GM19467 (cell line): ENCODE measurements at regions not wholly inside any gene's neighbourhood (a gene's known extent, or its start where the extent isn't known, plus 50 kb on each side); places are given as distances from the start of the nearest gene placed in this dataset.
"Not testable (repeated sequence)": the region's sequence is repeated elsewhere in the genome, so short reads cannot be mapped to it uniquely, and the experiment has no call there.

Experiments
- ATAC-seq: cut with Tn5 transposase; IDR thresholded peaks from one replicate; pipeline ENCODE4 v1.9.1; 2021; ENCODE audit warnings: mild to moderate bottlenecking, moderate library complexity; ENCODE audit not compliant: unreplicated experiment

DNA sequence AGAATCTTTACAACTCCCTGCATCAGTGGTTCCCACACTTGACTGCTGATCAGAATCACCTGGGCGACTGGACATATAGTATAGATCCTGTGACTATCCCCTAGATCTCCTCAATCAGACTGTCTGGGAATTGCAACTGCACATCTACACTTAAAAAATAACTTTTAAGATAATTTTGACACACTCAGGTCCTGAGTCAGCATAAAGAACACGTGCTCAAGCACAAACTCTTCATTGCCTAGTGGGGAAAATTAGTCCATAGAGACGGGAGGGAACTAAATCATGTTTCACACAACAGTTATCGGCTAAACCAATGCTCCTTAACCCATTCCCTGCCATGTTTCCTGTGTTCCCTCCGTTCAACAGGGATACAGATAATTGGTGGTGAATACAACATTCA lies 243.5 kb upstream of the FGF13 start:
- ATAC-seq, result no peak

DNA sequence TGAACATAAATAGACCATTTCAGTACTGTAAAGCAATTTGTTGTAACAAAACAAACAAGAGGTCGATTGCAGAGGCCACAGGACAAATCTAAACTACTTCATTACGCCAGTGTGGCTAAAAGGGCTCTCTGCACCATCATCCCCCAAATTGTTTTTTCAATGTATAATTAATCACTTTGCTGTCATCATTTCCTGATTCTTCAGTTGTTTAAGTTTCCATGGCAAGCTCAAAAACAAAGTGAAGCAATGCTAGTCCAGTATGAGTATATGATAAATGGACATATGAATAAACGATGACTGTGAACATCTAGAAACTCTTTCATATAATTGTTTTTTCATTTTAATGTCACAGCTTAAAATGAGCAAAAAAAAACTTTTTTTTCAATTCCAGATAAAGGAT lies 235.4 kb upstream of the FGF13 start:
- no peak for ATAC-seq

DNA sequence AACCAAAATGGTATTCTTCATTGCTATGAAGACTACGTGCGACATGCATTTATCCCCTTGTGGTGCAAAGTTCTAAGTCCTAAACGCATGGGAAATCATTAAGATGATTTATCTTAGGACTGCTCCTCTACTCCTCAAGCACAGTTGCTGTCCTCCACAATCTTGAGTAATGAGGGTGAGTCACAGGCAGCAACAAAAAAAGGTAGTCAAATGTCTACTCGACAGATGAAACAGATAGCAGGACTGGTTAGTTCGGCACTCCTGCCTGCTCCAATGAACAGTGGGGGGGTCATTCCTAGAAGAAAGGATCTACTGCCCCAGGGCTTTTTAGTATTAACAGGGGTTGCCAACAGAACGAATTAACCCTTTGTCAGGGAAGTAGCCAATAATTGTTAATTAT lies 233.7 kb upstream of the FGF13 start:
- ATAC-seq, result no peak

DNA sequence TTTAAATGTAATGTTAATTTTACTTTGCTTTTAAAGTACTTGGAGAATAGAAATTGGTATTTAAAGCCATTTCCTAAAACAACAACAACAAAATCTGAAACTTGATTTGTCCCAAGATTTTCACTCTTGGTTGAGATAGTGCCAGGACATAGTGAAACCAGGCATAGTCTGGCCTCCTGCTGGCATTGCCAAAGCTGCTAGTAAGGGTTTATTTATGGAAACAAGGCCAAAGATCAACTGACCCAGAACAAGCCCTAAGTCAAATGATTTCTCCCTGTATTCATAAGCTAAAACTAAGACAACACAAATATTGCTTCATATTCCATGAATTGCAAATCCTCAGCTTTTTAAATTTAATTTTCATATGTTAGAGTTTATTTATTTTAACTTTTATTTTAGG lies 227.5 kb upstream of the FGF13 start:
- ATAC-seq, result no peak

DNA sequence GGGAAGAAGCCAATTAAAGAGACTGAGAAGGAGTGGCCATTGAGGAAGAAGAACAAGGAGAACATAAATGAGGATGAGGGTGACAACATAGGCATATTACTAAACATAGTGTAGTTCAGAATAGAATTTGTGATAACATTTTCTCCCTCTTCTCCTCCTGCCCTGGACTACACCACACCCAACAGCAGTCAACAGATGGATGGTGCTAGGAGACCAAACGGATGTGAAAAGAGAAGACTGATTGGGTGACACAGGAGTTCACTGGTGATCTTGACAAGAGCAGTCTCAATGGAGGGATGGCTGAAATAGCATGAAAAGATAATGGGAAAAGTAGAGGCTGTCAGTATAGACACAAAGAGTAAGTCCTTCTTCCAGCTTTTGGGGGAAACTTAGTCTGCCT lies 226.5 kb upstream of the FGF13 start:
- no peak for ATAC-seq

DNA sequence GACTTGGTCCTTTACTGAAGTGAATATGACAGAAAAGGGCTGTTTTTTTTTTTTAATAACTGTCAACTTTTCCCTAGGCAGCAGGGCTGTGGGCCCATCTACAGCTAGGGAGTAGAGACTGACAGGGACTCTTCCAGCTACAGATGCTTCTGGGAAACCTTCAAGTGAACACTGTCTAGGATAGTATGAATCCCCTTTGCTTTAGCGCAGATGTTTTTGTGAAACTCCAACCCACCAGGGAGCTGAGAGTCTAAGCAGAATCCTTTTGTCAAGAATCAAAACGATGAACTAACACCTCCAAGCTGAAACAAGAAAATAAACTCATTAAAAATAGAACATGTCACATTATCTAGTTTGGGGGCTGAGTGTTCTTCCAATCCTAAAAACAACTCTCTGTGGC lies 219.7 kb upstream of the FGF13 start:
- ATAC-seq, result no peak

DNA sequence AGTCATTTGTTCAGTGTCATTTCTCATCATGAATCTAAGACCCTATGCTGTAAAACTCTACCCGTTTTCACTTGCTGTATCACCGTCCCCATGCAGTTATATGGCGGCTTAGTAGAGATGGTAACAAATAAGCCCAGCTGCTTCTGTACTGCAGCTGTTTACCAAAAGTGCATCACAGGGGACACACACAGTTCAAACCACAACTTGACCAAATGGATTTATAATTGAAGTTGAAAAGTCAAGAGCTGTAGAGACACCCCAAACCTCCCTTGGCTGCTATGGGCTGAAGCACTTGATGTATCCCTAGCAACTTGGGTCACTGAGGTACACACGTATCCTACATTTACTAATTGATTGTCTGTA lies 219.0 kb upstream of the FGF13 start:
- no peak for ATAC-seq

DNA sequence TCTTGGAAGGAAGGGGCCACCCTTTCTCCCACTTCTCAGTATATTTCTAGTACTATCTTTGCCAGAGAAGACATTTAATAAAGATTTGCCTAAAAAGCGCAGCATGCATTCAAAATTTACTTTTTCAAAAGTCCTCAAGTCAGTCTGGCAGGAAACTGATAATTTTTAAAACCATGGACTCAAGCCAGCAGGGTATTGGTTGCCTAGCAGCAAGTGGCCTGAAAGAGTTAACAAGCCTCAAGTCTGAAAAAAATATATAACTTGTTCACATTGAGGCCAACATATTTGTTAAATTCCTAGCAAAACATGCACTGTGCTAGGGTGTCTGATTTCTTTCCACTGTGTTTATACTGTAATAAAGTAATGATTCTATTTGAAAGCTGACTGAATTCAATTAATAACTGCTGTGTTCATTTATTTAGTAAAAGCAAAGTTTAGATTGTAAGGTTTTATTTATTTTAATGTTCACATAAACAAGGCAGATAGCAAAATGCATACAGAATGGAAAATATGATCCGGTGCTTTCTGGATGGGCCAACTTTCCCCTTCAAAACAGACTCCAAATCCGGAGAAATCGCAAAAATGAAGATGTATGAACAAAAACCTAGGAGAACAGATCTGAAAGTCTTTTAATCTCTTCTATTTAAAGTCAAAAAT lies 218.5 kb upstream of the FGF13 start:
- ATAC-seq, result no peak

DNA sequence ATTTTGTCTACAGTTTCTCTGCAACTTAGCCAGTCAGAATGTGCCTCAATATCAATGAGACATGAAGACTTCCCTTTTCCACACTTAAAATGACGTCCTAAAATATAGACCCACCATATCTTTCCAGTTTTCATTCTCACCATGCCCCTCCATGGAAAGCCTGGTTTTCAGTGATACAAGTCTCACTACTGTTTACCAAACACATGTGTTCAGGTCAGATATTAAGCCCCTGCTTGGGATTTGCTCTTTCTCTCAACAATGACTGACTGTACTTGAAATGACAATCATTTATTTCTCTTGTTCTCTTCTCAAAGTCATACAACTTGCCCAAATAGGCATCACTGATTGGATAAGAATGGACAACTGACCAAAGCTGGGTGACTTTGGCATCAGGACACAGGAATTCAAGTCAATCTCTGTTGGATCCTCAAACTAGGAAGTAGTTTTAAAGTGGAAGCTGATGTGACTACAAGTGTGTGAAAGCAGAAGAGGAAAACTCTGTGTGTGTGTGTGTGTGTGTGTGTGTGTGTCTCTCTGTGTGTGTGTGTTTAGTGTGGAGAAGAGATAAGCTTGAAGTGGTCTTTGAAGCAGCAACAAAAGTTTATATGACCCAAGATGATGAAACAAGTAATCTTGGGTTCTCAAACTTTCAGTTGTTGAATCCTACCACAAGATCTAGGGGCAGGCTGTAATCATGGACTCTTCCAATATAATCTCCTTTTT lies 217.4 kb upstream of the FGF13 start:
- ATAC-seq, result no peak

DNA sequence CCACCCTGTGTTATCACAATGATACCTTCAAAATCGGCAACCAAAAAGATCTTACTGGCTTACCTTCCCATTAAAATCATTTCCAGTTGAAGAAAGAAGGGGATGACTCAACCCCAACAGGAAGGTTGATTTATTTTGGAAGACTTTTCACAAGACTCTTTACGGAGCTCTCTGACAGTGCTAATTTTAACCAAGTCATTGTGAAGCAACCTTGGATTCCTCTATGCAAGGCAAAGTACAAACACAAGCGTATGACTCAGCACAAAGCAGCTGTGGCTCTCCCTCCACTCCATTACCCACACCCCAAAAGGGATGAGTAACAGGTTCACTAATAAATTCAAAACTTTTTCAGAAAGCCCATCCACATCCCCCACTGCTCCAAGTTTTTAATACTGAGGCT lies 213.8 kb upstream of the FGF13 start:
- no peak for ATAC-seq

DNA sequence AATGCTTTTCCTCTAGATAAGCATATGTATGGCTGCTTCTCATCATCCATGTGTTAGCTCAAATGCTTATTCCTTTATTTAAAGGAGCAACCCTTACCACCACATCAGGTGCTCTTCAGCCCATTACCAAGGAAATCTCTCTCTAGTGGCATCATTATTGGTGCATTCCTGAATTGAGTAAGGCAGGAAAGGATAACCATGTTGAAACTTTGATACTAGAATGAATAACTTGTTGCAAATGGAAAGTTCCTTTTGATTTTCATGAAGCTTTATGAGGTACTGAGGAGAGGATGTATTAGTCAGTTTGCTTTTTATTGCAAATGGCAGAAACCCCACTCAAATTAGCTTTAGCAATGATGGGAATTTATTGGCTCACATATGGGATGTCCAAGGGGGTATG lies 212.3 kb upstream of the FGF13 start:
- ATAC-seq, result no peak

DNA sequence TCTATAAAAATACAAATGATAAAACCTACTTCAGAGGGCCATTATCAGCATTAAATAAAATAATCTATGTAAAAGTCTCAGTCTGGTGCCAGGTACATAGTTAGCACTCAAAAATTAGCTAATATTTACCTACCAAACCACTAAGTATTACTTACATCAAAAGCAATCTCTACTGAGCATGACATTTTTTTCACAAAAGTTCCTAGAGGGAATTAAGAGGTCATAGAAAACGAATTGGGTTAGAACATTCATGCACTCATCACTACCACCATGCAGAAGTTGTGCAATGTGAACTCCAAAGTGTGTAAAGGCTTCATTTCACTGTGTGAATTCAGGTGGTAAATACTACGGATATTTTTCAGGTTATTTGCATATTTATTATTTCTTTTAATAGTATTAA lies 209.5 kb upstream of the FGF13 start:
- no peak for ATAC-seq

DNA sequence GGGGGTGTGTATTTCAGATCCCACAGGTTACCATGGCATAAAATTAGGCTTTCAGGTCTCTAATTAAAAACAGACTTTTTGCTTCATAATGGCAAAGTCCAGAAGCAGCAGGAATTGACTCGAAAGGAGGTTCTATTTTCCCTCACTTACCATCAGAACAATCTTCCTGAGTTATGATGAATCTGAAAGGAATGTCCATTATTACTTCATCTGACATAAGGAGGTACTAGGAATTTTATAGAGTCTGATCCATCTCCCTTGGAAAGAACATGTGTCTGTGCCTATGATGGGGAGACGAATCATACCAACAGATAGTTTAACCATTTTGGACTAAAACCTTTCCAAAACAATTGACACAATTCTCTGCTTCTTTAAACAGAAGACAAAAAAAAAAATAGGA lies 206.3 kb upstream of the FGF13 start:
- ATAC-seq, result no peak

DNA sequence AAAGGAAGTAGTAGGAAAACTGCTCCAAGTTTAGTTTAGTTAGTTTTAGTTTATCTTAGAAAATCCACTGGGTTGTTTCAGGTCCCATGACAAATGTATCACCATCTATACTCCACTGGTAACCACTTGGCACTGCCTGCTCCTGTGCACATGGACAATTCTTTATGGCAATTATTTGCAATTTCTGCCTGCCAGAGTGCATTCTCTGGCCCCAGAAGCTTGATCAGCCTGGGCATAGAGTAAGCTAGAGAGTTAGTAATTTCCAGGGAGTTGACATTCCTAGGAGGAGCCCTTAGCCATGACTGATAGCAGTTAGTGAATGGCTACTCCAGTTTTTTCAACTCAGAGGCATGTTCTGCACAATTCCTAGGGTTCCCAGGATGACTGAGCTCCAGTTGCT lies 203.2 kb upstream of the FGF13 start:
- no peak for ATAC-seq

DNA sequence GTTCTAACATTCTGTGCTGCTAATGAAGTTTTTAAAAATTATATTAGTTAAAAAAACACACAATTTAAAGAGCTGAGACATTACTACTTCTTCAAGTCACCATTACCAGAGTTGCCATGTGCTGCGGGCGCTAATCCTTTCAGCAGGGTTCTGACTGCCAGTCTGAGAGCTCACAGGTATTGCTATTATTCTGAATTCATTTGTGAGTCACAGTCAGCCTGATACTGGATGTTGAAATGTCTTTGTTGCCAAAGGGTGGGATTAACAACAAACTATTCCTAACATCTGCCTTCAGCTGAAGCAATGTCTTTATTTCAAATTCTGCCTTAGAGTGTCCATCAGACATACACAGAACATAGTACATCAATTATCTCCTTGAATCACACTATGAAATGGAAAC lies 197.1 kb upstream of the FGF13 start:
- ATAC-seq, result no peak

DNA sequence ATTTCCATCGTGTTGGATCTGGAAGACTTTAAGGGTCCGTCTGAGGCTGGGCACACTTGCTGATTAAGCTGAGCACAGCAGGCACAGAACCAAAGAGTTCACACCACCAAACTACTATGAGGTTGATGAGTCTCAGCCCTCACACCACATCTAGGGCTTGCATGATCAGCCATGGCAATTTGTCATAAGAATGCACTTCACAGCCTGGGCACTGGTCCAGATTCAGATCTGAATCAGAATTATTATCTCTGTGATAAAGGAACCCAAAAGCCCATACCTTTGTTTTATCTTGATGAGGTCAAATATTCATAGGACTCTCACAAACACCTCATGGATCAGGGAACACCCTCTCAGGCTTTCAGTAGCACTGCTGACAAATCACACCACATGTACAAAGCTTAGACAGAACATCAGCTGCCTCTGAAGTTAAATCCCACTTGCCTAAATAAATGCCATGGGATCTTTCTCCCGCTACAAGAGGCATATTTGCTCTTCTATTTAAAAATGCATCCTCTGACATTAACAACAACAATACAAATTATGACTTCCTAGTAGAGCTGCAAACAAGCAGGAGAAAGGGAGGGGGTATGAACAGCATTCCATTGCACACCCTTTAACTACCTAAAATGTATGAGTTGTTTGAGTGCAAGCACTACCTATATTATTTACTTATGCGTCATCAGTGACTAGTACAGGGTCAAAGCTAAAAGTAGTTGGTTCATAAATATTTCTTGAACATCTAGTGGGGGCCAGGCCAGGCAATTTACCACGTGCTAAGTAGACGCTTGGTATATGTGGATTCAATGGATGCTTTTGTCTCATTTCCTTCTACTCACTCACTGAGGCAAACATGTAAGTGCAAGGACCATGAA lies 186.3 kb upstream of the FGF13 start:
- no peak for ATAC-seq

DNA sequence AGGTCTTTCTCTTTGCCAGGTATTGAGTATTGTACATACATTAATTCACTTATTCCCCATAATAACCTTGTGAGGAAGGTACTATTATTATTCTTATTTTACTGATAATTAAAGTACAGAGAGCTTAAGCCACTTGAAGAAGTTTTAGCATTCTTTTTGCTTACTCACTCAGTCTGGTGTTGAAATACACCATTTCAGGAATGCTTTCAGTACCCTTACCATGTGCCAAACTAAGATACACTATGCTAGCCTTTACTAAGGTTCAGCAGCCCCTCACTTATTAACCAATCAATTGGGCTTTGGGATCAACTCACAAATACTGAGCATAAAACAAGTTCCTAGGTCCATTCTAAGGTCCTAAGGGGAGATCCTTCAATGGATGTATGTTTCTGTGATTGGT lies 179.0 kb upstream of the FGF13 start:
- ATAC-seq, result no peak

DNA sequence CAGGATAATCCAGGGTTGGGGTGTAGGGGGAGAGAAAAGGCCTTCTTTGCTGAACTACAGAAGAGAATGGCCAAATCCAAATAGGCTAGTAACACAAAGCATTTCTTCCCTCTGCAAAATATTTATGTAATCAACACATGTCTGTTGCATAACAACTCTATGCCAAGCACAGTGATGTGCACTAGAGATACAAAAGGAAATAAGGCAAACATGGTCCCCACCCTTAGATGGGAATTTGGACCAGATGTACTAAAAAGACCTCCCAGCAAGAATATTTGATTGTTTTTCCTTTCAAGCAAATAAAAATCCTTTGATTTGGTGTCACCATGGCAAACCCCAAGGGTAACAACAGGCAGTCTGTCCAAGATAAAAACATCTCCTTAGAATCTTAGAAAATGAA lies 177.6 kb upstream of the FGF13 start:
- no peak for ATAC-seq

DNA sequence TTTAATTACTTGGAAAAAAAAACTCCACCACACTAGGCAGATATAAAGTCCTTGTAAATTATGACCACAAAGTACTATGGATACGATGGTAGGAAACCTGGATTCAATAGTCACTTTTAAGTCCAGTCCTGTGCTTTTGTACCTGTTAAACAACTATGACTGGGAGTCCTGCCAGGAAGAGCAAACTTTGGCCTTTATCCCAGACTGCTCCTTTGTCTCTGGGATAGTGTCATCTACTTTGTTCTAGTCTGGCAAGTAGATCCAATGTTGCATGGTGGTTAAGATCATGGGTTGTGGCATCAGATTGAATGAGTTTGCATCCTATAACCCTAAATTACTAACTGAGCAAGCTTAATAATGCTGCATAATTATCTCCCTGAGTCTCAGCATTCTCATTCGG lies 175.3 kb upstream of the FGF13 start:
- ATAC-seq, result no peak

DNA sequence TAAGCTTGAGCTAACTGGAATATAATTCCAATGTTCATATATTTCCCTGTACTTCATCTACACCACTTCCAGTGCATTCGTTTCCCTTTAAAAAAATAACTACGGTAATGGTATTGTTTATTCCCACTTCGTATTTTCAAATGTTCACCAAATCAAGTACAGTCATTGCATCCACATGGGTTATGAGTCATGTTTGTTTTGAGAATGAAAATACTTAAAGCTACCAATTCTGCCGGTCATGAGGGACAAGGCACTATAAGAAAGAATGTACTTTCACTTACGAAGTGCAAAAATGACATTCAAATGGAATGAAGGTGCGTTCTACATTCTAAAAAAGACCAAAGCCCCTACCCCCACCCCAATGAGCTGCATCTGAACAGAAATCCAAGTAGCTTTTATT lies 174.4 kb upstream of the FGF13 start:
- no peak for ATAC-seq

DNA sequence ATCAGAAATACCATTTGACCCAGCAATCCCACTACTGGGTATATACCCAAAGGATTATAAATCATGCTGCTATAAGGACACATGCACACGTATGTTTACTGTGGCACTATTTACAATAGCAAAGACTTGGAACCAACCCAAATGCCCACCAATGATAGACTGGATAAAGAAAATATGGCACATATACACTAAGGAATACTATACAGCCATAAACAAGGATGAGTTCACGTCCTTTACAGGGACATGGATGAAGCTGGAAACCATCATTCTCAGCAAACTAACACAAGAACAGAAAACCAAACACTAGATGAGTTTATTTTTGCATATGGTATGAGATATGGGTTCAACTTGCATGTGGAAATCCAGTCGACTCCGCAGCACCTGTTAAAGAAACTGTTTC lies 168.8 kb upstream of the FGF13 start:
- ATAC-seq, result not testable (repeated sequence)

DNA sequence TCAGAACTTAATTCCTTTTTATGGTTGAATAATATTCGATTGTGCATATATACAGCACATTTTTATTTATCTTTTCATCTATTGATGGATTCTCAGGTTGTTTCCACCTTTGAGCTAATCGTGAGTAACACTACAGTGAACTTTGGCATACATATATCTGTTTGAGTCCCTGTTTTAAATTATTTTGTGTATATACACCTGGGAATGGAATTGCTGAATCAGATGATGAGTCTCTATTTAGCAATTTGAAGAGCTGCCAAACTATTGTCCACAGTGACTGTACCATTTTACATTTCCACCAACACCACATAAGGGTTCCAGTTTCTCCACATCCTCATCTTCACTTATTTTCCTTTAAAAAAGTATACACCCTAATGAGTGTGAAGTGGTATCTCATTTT lies 166.2 kb upstream of the FGF13 start:
- ATAC-seq, result no peak
